ENCODE measurements at regions not wholly inside any gene's neighbourhood (a gene's known extent, or its start where the extent isn't known, plus 50 kb on each side); places are given as distances from the start of the nearest gene placed in this dataset.

DNA sequence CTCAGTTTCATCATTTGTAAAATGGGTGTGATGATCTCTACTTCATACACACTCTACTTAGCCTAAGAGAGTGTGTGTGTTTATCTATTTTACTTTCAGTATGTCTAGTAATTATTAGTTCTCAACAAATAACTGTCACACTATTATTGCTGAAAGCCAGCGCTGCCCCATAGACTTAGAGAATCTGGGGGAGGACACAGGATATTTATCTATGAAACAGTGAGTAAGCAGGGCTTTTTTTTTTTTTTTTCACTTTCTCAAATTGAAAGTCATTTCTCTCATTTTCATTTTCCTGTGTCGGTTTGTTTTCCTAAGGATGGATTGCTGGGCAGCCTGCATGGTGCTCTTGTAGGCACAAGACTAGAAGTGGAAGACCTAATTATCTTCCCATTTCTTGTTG lies 248.4 kb upstream of the RPS23 start:
- Histone ChIP-seq H3K9me3 (ENCODE audit: control insufficient read depth in 1 of 2, insufficient read depth in 1 of 2, low read depth in 1 of 2, low read length in 2 of 2) (no peaks in the 10 kb centered on the region), H3K27ac (ENCODE audit: low read depth, low read length) (no peak overlapping the region), H3K9ac (ENCODE audit: low read length) (no peak overlapping the region), H3K4me3 (replicated peaks in 1 of 2; ENCODE audit: low read depth in 1 of 2, low read length in 2 of 2) (no peak overlapping the region), H3K4me1 (ENCODE audit: control insufficient read depth in 1 of 2, insufficient read depth in 2 of 2, low read length in 2 of 2) (no peaks in the 10 kb centered on the region), H3K79me2 (ENCODE audit: insufficient read depth, low read length) (no peaks in the 10 kb centered on the region; the same call in 1 of the 2 replicates), H3K36me3 (ENCODE audit: control insufficient read depth in 1 of 2, insufficient read depth in 2 of 2, low read length in 2 of 2) (no peaks in the 10 kb centered on the region), H2AFZ (ENCODE audit: low read depth, low read length, poor library complexity, severe bottlenecking) (no peak overlapping the region), H3K27me3 (ENCODE audit: insufficient read depth, low read length) (no peaks in the 10 kb centered on the region), H3K9me2 (ENCODE audit: insufficient read depth) (no peaks in the 10 kb centered on the region), H4K20me1 (ENCODE audit: insufficient read depth) (no peaks in the 10 kb centered on the region), H3K4me2 (ENCODE audit: low read length) (no peak overlapping the region)
- ATAC-seq (no peak), DNase-seq (ENCODE audit: low read depth, low spot score) (no peak)
- ChIA-PET CTCF (no interaction called here), POLR2A (no interaction called here), RAD21 (ENCODE audit: low non-redundant PET in 1 of 2, low total read pairs in 2 of 2, uncharacterized antibody in 2 of 2, unreplicated experiment in 2 of 2) (no interaction called here)
- TF ChIP-seq, protein P1, sequence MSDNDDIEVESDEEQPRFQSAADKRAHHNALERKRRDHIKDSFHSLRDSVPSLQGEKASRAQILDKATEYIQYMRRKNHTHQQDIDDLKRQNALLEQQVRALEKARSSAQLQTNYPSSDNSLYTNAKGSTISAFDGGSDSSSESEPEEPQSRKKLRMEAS (IDR thresholded peaks at IDR 0.05), result no peak
- no peak for TF ChIP-seq EZH2phosphoT487 (IDR thresholded peaks at IDR 0.05; ENCODE audit: borderline replicate concordance)
- TF ChIP-seq CEBPB (IDR thresholded peaks at IDR 0.05; ENCODE audit: low read depth), result no peak
- no peak for TF ChIP-seq YY1 (IDR thresholded peaks at IDR 0.05; ENCODE audit: extremely low read depth, insufficient replicate concordance, low read depth, low read length)
- no peak for TF ChIP-seq CBX3 (IDR thresholded peaks at IDR 0.05; ENCODE audit: low read depth)
- no peak for TF ChIP-seq SRF (IDR thresholded peaks at IDR 0.05; ENCODE audit: low read depth)
- TF ChIP-seq RAD21 (IDR thresholded peaks at IDR 0.05; ENCODE audit: low read depth), result no peak
- no peak for TF ChIP-seq TCF7L2 (IDR thresholded peaks at IDR 0.05; ENCODE audit: borderline replicate concordance, extremely low read depth, insufficient read depth, insufficient read length)
- no peak for TF ChIP-seq SIN3A (IDR thresholded peaks at IDR 0.05; ENCODE audit: low read depth)
- no peak for TF ChIP-seq ELF1 (IDR thresholded peaks at IDR 0.05; ENCODE audit: borderline replicate concordance, low read depth)
- TF ChIP-seq, protein P2, sequence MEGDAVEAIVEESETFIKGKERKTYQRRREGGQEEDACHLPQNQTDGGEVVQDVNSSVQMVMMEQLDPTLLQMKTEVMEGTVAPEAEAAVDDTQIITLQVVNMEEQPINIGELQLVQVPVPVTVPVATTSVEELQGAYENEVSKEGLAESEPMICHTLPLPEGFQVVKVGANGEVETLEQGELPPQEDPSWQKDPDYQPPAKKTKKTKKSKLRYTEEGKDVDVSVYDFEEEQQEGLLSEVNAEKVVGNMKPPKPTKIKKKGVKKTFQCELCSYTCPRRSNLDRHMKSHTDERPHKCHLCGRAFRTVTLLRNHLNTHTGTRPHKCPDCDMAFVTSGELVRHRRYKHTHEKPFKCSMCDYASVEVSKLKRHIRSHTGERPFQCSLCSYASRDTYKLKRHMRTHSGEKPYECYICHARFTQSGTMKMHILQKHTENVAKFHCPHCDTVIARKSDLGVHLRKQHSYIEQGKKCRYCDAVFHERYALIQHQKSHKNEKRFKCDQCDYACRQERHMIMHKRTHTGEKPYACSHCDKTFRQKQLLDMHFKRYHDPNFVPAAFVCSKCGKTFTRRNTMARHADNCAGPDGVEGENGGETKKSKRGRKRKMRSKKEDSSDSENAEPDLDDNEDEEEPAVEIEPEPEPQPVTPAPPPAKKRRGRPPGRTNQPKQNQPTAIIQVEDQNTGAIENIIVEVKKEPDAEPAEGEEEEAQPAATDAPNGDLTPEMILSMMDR (IDR thresholded peaks at IDR 0.05 in 2 of 3, conservative IDR thresholded peaks at IDR 0.05 in 1 of 3; ENCODE audit: borderline replicate concordance in 1 of 3, insufficient read depth in 1 of 3, low read depth in 2 of 3, low read length in 2 of 3), result no peak
- no peak for TF ChIP-seq EGR1 (IDR thresholded peaks at IDR 0.05; ENCODE audit: low read depth)
- no peak for TF ChIP-seq ZNF274 (IDR thresholded peaks at IDR 0.05; ENCODE audit: low read depth, low read length)
- TF ChIP-seq, protein P3, sequence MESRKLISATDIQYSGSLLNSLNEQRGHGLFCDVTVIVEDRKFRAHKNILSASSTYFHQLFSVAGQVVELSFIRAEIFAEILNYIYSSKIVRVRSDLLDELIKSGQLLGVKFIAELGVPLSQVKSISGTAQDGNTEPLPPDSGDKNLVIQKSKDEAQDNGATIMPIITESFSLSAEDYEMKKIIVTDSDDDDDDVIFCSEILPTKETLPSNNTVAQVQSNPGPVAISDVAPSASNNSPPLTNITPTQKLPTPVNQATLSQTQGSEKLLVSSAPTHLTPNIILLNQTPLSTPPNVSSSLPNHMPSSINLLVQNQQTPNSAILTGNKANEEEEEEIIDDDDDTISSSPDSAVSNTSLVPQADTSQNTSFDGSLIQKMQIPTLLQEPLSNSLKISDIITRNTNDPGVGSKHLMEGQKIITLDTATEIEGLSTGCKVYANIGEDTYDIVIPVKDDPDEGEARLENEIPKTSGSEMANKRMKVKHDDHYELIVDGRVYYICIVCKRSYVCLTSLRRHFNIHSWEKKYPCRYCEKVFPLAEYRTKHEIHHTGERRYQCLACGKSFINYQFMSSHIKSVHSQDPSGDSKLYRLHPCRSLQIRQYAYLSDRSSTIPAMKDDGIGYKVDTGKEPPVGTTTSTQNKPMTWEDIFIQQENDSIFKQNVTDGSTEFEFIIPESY (IDR thresholded peaks at IDR 0.05; ENCODE audit: extremely low read depth, insufficient replicate concordance, low read length), result no peak
- no peak for TF ChIP-seq ZFX (IDR thresholded peaks at IDR 0.05)
- TF ChIP-seq POLR2A (IDR thresholded peaks at IDR 0.05; ENCODE audit: borderline replicate concordance, extremely low read depth, insufficient read depth, insufficient read length), result no peak
- TF ChIP-seq FOSL1 (IDR thresholded peaks at IDR 0.05; ENCODE audit: low read depth), result no peak
- no peak for TF ChIP-seq POLR2AphosphoS5 (IDR thresholded peaks at IDR 0.05; ENCODE audit: low read depth, low read length)
- TF ChIP-seq, protein P4, sequence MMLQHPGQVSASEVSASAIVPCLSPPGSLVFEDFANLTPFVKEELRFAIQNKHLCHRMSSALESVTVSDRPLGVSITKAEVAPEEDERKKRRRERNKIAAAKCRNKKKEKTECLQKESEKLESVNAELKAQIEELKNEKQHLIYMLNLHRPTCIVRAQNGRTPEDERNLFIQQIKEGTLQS (IDR thresholded peaks at IDR 0.05), result no peak
- no TSS peak for BruUV-seq (replicated peaks)
- intact Hi-C loops (cut with micrococcal nuclease), result no loop called here
